ENCODE measurements at regions not wholly inside any gene's neighbourhood (a gene's known extent, or its start where the extent isn't known, plus 50 kb on each side); places are given as distances from the start of the nearest gene placed in this dataset.

- TF ChIP-seq CTCF (IDR thresholded peaks at IDR 0.05; ENCODE audit: poor library complexity) = no peak
- TF ChIP-seq EZH2 (IDR thresholded peaks at IDR 0.05; ENCODE audit: borderline replicate concordance) = no peak
- no peak for TF ChIP-seq EZH2phosphoT487 (IDR thresholded peaks at IDR 0.05; ENCODE audit: low read depth, severe bottlenecking, unreplicated experiment)
Observed at GRCh38 chr2:129888896-129889295, 90.6 kb upstream of the RAB6C start.
